ENCODE measurements at regions not wholly inside any gene's neighbourhood (a gene's known extent, or its start where the extent isn't known, plus 50 kb on each side); places are given as distances from the start of the nearest gene placed in this dataset.
"Not testable (repeated sequence)": the region's sequence is repeated elsewhere in the genome, so short reads cannot be mapped to it uniquely, and the experiment has no call there.

- no peak for DNase-seq
Observed at GRCh38 chr3:193048127-193048526, 130.5 kb upstream of the MB21D2 start.

DNA sequence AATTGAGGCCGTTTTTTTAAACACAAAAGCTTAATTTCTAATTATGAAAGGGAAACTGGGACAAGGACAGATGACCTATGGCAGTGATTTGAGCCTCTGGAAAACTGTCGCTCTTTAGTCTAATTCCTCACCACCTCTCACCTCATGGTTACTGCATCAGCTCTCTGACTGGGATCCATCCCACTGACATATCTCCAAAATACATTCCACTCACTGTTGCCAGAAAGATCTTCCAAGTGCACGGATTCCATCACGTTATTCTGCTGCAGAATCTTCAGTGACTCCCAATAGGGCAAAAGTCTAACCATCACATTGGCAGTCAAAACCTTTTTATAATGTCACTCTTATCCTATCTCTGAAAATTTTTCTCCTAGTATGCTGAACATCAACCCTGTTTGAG lies 132.3 kb upstream of the MB21D2 start:
- DNase-seq, result no peak

GRCh38 chr3:193051314-193051713 lies 133.7 kb upstream of the MB21D2 start:
- DNase-seq, result no peak

DNA sequence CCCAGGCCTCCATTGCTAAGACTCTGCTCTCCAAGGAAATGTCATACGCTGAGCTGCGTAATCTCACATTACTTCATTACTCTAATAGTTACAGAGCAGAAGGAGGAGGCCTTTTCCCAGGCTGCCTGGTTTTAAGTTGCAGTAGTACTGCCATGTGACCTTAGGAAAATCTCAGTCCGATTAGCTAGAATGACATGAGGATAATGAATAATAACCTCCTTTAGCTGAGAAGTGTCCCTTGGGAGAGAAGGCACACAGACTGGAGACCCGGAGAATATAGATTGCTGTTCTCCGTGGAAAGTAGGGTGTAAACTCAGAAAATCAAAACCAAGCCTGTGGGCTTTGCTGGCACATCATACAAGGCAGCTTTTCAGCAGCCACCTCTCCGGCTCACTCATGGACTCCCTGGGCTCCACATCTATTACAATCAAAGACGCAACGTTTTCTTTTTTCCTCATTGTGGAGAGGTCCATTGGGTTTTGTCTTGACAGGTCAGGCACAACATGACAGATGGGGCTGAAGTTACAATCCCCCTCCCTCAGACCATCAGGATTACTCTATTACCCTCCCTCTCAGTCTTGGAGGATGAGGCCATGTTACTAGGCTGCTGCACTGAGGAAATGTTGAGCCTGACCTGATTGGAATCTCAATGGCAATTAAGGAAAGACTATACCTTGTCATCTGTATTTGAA lies 134.8 kb upstream of the MB21D2 start:
- DNase-seq, result no peak

- DNase-seq, result no peak
Observed at GRCh38 chr3:193053046-193053435, 135.4 kb upstream of the MB21D2 start.

DNA sequence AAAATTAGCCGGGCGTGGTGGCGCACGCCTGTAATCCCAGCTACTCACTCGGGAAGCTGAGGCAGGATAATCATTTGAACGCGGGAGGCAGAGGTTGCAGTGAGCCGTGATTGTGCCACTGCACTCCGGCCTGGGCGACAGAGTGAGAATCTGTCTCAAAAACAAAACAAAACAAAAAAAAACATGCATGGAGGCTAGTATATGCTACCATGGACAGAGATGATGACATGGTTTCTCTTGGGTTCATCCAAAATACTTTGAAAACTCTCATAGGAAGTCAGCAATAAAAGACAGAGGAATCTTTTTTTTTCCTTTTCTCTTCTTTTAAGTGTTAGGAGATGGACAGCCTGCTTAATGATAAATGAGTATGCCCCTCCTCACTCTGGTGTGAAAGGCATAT lies 137.7 kb upstream of the MB21D2 start:
- DNase-seq, result no peak

DNA sequence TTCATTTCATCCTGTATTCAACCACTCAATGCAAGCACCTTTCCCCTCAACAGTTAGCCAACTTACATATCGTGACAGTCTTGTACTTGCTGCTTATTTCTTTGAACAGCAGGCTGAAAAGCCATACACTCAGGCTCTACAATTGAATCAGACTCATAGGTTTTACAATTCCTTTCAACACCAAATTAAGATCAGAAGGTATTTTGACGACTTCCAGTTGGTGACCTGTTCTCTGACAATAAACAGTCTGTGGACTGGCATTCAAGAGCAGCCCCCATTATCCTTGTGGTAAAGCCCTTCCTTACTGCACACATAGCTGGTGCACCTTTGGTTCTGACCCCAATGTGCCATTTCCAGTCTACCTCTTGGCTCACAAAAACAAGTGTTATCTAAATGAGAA lies 140.0 kb upstream of the MB21D2 start:
- no peak for DNase-seq

DNA sequence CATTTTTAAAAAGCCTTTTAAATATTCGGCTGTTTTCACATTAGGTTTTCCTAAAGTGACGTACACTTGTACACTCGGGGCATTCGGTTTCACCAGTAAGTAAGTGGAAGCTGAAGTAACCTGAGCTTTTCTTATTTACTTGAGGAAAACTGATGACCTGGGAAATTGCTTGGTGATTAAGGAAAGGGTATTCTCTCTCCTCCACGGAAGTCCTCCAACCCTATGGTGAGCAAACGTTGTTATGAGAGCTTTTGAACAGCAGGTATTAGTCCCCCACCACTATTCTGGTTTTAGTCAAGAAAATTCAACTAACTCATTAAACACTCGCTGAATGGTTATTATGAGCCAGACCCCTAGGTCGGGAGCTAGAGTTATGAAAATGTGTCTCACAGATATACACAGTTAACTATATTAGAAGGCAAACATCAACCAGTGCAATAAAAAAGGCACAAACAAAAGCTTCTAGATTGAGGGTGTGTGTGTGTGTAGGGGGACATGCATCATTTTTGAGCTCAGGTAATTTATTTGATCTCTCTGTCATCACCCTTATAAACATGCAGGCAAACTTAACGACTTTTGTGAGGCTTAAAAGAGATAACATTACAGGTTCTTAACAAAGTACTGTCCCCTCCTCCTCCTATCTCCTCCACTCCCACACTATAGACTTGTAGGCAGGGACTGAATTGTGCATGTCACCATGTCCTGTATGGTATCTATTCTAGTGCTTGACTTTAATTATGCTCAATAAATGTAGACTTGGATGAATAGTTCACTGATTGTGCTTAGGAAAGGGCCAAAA lies 143.3 kb upstream of the MB21D2 start:
- no peak for DNase-seq

GRCh38 chr3:193068365-193068764 lies 150.7 kb upstream of the MB21D2 start:
- DNase-seq, result no peak

DNA sequence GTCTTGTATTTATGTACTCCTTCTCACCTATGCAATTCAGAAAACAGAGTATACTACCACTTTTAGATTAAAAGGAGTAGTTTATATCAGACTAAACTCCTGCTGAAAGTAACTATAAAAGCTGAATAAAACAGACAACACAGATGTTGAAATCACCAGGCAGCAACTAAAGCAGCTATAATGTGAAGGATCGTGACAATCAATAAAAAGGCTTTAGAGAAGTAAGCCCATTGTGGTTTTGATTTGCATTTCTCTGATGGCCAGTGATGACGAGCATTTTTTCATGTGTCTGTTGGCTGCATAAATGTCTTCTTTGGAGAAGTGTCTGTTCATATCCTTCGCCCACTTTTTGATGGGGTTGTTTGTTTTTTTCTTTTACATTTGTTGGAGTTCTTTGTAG lies 152.1 kb upstream of the MB21D2 start:
- not testable (repeated sequence) for DNase-seq

- no peak for DNase-seq
Observed at GRCh38 chr3:193078996-193079753, 161.5 kb upstream of the MB21D2 start.

- DNase-seq, result no peak
Observed at GRCh38 chr3:193080821-193081365, 160.1 kb upstream of the PLAAT1 start.

DNA sequence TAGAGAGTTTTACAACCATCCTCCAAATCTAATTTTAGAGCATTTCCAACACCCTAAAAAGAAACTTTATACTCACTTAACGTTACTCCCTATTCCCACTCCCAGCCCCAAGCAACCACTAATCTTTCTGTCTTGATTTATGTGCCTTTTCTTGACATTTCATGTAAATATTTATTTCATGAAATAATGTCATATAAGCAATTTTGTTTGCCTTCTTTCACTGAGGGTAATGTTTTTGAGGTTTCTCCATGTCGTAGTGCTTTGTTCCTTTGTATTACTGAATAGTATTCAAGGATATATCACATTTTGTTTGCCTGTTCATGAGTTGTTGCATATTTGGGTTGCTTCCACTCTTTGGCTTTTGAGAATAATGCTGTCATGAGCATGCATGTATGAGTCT lies 155.4 kb upstream of the PLAAT1 start:
- DNase-seq, result no peak

DNA sequence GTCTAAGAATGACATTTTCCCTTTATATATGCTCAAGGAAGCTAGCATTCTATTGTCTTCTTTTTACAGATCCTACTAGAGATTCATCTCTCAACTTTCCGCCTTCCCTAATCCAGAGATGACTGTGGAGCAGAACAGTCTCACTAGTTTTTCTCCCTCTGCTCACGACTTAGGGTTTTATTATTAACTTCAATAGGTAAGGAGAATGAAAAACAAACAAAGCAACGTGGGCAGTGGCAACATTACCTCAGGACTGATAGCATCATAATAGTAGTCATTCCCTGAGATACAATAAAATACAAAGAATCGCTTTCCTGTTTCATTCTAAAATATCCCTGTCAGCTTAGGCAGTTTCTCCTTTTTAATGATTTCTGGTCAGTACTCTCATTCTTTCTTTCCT lies 154.3 kb upstream of the PLAAT1 start:
- no peak for DNase-seq

DNA sequence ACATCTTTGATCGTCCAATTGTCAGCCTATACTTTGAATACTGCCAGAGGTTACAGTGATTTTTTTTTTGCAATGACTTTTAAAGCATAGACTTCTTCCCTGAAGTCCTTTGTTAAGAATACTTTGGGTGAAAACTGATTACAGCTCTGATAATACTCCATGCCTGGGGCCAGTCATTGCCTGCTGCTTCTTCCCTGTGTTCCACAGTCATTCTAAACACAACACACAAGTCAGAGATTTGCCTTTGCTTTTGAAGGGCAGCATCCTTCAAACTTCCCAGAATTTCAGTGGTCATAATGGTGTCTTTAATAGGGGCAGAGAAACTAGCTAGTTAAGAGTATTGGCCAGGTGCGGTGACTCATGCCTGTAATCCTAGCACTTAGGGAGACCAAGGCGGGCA lies 153.7 kb upstream of the PLAAT1 start:
- no peak for DNase-seq

DNA sequence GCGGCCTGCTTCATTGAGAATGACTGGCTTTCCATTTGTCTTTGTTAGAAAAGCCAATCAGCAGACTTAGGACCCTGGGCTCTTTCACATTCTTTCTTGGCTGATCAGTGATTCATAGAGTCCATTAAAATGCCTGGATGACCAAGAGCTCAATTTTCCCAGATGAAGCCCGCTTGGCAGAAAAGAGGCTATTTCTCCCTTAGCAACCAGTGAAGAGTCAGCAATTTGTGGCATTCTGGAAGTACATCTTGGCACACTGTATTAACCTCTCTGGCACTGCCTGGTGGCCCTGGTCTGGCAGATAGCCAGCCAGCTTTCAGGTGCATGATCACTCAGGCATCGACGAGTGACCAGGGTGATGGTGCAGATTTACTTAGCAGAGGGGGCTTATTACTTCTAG lies 145.7 kb upstream of the PLAAT1 start:
- no peak for DNase-seq

GRCh38 chr3:193096076-193096475 lies 144.9 kb upstream of the PLAAT1 start:
- no peak for DNase-seq

DNA sequence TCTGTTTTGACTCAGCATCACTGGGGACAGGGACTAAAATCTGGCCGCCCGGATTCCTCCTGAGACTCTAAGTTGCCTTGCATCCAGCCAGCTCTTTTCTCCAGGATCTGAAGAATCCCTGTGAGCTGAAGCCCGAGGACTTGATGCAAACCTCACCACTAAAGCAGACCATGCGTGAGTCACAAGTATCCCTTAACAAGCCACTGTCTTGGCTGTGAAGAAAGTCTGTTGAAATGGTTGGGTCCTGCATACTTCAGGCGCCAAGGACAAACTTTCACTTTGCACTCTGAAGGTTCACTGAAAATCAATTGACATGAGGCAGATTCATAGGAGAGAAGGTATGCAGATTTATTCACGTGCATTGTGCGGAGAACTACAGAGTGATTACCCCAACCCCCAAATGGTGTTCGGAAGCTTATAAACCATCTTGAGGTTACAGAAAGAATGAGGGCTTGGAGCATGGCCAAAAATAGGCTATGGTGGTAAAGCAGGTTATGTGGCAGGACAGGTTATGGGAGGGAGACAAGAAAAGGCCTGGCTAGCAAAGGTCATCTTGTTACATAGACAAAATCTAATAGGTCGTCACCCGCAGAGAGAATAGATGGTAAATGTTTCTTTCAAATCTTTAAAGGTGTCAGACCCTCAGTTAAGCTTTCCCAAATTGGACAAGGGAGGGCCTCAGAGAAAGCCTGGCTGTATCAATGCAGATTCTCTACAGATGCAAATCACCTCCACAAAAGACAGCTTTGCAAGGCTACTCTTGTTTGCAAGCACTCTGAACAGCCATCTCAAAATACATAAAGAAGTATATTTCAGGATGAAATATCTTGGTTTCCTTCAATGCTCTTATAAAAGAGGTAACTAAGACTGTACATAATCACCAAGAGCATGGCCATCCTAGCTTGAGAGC lies 126.3 kb upstream of the PLAAT1 start:
- DNase-seq, result no peak

DNA sequence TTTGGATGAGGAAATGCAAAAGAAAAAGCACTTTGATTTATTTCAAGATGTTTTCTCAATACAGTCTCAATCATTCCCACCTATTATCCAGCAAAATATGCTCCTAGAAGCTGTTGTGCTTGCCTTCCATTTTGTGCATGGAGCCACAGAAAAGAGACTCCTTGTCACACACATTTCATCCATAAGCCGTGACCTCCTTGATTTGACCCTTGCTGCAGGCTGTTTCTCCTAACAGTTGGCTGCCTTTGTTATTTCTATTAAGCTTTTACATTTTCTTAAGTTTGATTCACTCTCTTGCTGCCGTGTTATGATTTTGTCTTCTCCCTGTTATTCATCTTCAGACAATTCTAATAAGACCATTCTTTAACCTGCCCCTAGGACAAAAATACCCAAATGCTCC lies 124.2 kb upstream of the PLAAT1 start:
- DNase-seq, result no peak

- DNase-seq, result no peak
Observed at GRCh38 chr3:193118907-193119306, 122.1 kb upstream of the PLAAT1 start.

DNA sequence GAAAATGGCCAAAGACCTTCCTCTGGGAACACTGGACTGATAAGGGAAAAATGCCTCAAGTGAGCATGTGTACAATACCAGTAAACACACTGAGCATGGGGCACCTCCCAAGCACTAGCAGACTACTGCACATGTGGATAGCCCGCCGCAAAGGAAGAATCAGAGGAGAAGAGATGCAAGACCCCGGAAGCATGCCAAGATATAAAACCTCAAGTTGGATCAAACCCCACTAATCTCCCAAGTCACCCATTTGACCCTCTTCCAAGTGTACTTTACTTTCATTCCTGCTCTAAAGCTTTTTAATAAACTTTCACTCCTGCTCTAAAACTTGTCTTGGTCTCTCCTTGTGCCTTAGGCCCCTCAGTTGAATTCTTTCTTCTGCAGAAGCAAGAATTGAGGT lies 121.1 kb upstream of the PLAAT1 start:
- DNase-seq, result no peak

- no peak for DNase-seq
Observed at GRCh38 chr3:193124861-193125260, 116.2 kb upstream of the PLAAT1 start.

DNA sequence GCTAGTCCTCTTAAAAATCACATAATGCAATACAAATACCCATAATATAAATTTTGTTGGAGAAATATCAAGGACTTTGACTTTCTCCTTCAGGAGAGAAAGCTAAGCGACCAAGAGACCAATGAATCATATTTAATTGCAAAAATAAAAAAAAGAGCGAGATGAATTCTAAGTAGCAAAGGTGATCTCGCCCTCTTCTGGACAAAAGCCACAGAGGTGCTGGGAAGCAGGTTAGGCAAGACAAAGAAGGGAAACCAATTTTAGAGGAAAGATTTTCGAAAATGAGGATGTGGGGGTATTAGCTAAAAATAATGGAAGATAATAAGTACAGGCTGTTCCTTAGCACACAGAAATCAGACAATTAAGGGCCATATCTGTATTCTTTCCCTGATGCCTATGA lies 111.4 kb upstream of the PLAAT1 start:
- DNase-seq, result no peak

All from amniotic stem cell (primary cell).